GM18519 (cell line): ENCODE measurements at regions not wholly inside any gene's neighbourhood (a gene's known extent, or its start where the extent isn't known, plus 50 kb on each side); places are given as distances from the start of the nearest gene placed in this dataset.
"Not testable (repeated sequence)": the region's sequence is repeated elsewhere in the genome, so short reads cannot be mapped to it uniquely, and the experiment has no call there.

Source experiments
- ATAC-seq: cut with Tn5 transposase; IDR thresholded peaks from one replicate; pipeline ENCODE4 v1.9.1; 2021; ENCODE audit warnings: mild to moderate bottlenecking, moderate library complexity; ENCODE audit not compliant: unreplicated experiment, low FRiP score

GRCh38 chr4:55249476-55249875 is 96.6 kb upstream of the SRD5A3 start:
- no peak for ATAC-seq

GRCh38 chr4:55251342-55251741 is 94.7 kb upstream of the SRD5A3 start:
- ATAC-seq: no peak

- ATAC-seq: no peak
These were observed 94.1 kb upstream of the SRD5A3 start for GRCh38 chr4:55251896-55252295.

GRCh38 chr4:55253948-55254593 is 92.0 kb upstream of the SRD5A3 start:
- no peak for ATAC-seq

GRCh38 chr4:55255179-55255578 is 90.9 kb upstream of the SRD5A3 start:
- ATAC-seq: no peak

GRCh38 chr4:55256787-55257186 is 89.3 kb upstream of the SRD5A3 start:
- no peak for ATAC-seq

GRCh38 chr4:55258152-55258865 is 87.7 kb upstream of the SRD5A3 start:
- ATAC-seq: no peak

DNA sequence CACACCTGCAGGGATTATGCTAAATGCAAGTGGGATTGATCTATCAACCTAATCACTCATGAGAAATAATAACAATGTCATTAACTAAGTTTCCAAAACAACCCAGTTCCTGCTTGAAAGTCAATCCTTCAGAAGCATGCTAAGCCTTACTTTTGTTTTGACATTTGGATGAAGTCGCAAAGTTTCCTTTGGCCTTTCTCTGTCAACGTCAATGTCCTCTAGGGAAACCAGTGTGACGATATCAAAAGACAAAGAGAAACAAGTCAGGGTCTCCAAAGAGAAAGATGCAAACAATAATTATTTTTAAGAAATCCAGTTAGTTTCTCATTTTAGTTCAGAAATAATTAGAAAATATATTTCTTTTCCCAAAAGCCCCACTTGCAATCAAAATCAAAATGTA is 86.7 kb upstream of the SRD5A3 start:
- ATAC-seq: no peak

- no peak for ATAC-seq
These were observed 76.6 kb upstream of the SRD5A3 start for GRCh38 chr4:55269470-55269869.

GRCh38 chr4:55269995-55270394 is 76.0 kb upstream of the SRD5A3 start:
- no peak for ATAC-seq

DNA sequence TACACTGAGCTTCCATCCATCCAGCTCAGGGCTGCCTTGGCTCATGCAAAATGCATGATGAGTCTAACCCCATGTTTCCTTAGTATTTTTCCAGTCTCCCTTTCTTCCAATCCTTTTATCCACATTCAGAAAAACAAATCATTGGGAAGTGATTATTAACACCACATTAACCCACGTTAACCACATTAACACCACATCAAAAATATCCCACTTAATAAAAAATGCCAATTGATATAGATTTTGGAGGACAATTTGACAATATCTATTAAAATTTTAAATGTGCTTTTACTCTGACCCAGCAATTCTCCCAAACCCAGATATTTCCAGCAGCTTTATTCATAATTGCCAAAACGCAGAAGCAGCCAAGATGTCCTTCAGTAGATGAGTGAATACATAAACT is 75.6 kb upstream of the SRD5A3 start:
- ATAC-seq: no peak

- no peak for ATAC-seq
These were observed 73.9 kb upstream of the SRD5A3 start for GRCh38 chr4:55272102-55272501.

DNA sequence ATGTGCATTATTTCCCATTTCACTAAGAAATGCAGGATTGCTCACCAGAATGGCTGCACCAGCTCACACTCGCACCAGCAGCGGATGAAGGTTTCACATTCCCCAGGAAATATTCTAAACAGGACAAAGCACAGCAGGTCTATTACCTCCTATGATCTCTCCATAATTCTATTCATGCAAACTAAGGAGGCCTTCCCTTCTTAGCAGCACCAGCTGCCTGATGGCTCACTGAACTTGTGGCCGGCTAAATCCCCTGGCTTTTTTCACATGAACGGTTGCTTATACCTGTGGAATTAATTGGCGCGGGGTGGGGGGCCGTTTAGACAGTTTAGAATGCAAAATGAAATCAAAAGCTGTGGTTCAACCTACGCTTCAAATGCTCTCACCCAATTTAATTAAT is 73.5 kb upstream of the SRD5A3 start:
- ATAC-seq: no peak

- ATAC-seq: no peak
These were observed 69.0 kb upstream of the SRD5A3 start for GRCh38 chr4:55277011-55277410.

- no peak for ATAC-seq
These were observed 67.7 kb upstream of the SRD5A3 start for GRCh38 chr4:55278316-55278715.

- not testable (repeated sequence) for ATAC-seq
These were observed 65.6 kb upstream of the SRD5A3 start for GRCh38 chr4:55280474-55280873.

DNA sequence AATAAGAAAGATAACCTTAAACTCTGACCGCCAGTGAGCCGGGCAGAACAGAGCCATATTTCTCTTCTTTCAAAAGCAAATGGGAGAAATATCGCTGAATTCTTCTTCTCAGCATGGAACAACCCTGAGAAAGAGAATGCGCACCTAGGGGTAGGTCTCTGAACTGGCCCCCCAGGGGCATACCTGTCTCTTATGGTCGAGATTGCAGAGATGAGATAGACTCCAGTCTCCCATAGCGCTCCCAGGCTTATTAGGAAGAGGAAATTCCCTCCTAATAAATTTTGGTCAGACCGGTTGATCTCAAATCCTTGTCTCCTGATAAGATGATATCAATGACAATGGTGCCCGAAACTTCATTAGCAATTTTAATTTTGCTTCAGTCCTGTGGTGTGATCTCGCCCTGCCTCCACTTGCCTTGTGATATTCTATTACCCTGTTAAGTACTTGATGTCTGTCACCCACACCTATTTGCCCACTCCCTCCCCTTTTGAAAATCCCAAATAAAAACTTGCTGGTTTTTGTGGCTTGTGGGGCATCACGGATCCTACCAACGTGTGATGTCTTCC is 64.8 kb upstream of the SRD5A3 start:
- not testable (repeated sequence) for ATAC-seq

DNA sequence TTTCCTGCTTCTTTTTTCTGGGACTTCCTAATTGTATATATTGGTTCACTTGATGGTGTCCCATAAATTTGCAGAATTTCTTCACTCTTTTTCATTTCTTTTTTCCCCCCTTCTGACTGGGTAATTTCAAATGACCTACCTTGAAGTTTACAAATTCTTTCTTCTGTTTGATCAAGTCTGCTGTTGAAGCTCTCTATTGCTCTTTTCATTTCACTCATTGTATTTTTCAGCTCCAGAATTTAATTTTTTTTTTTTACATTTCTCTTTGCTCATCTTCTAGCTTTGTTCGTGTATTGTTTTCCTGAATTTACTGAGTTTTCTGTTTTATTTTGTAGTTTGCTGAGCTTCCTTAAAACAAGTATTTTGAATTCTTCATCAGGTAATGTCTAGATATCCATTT is 61.7 kb upstream of the SRD5A3 start:
- no peak for ATAC-seq

DNA sequence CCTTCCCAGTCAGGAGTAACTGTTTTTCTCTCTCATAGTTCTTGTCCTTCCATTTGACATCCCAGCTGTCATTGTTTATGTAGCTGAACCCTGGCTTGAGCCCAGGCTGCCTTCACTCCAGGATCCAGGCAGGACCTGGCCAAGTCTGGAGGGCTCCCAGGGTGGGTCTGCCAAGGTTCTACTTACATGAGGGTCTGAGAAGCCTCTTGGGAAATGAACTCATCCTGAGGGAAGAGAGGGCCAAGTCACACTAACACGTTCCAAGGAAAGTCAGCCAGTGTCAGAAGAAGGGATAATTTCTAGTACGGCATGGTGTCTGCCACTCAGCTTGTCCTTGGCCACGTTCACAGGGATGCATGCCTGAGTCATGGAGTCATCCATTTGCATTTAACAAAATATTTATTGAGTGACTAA is 54.8 kb upstream of the SRD5A3 start:
- no peak for ATAC-seq

DNA sequence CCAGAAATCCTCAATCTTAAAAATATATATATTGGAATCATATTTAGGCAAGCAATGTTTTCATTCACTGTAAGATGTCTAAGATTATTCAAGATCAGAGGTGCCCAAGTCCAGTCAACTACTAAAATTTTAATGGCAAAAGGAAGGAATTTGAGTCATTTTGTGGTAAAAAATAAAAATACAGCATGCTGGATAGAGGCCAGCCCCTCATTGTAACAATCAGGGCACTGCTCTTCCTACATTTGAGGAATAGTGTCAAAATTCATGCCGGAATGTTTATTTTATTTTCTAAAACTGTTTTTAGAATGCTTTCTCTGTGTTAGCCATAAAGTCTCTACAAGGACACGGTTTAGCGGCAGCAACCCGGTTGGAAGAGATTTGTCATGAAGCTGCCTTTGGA is 49.9 kb upstream of the SRD5A3 start:
- ATAC-seq: no peak
